ENCODE measurements at regions not wholly inside any gene's neighbourhood (a gene's known extent, or its start where the extent isn't known, plus 50 kb on each side); places are given as distances from the start of the nearest gene placed in this dataset.

- no peak for DNase-seq
- H3K4me1 ChIP-seq (ENCODE audit: control insufficient read depth in 5 of 5, insufficient read depth in 5 of 5, low read length in 5 of 5), result peaks cover 0 to 4% (median 0%) of the 10 kb centered on the region in 5 donors
- no peak for TF ChIP-seq CTCF (IDR thresholded peaks at IDR 0.05; ENCODE audit: control extremely low read depth, extremely low read depth)
- no peak for ATAC-seq (ENCODE audit: insufficient read depth, low FRiP score)
- no peaks in the 10 kb centered on the region for H3K27me3 ChIP-seq (ENCODE audit: control insufficient read depth in 3 of 3, insufficient read depth in 3 of 3, low read length in 2 of 3)
- H3K4me3 ChIP-seq, result no peak overlapping the region
- no peaks in the 10 kb centered on the region for H3K36me3 ChIP-seq (ENCODE audit: control insufficient read depth in 4 of 4, insufficient read depth in 4 of 4, low read length in 4 of 4)
- no peak overlapping the region for H3K27ac ChIP-seq (ENCODE audit: low read depth in 1 of 2, low read length in 1 of 2)
- H3K9ac ChIP-seq (ENCODE audit: insufficient read depth in 1 of 2, low read length in 2 of 2), result no peak overlapping the region
- WGBS, 2 donors, result 79 to 85% methylated on average over 4 of the region's 4 CpGs
- no peaks in the 10 kb centered on the region for H3K9me3 ChIP-seq (ENCODE audit: control insufficient read depth in 4 of 4, insufficient read depth in 3 of 4, low read length in 3 of 4)
Measured at GRCh38 chr12:77489331-77489970, 341.2 kb upstream of the NAV3 start.

- H3K4me1 ChIP-seq (ENCODE audit: control insufficient read depth in 5 of 5, insufficient read depth in 5 of 5, low read length in 5 of 5), result peaks cover 0 to 6% (median 0%) of the 10 kb centered on the region in 5 donors
- no peak overlapping the region for H3K4me3 ChIP-seq
- no peaks in the 10 kb centered on the region for H3K36me3 ChIP-seq (ENCODE audit: control insufficient read depth in 4 of 4, insufficient read depth in 4 of 4, low read length in 4 of 4)
- 68 to 72% methylated on average over 2 of the region's 2 CpGs for WGBS, 2 donors
- ATAC-seq (ENCODE audit: insufficient read depth, low FRiP score) (no peak), DNase-seq (peak in 2 of 3 donors; percentile 35 to 39)
- TF ChIP-seq CTCF (IDR thresholded peaks at IDR 0.05; ENCODE audit: control extremely low read depth, extremely low read depth), result no peak
- H3K27me3 ChIP-seq (ENCODE audit: control insufficient read depth in 3 of 3, insufficient read depth in 3 of 3, low read length in 2 of 3), result no peaks in the 10 kb centered on the region
- no peaks in the 10 kb centered on the region for H3K9me3 ChIP-seq (ENCODE audit: control insufficient read depth in 4 of 4, insufficient read depth in 3 of 4, low read length in 3 of 4)
- no peak overlapping the region for H3K27ac ChIP-seq (ENCODE audit: low read depth in 1 of 2, low read length in 1 of 2)
- no peak overlapping the region for H3K9ac ChIP-seq (ENCODE audit: insufficient read depth in 1 of 2, low read length in 2 of 2)
Measured at GRCh38 chr12:77488041-77488620, 342.6 kb upstream of the NAV3 start.

- no peaks in the 10 kb centered on the region for H3K27me3 ChIP-seq (ENCODE audit: control insufficient read depth in 3 of 3, insufficient read depth in 3 of 3, low read length in 2 of 3)
- no peak overlapping the region for H3K4me3 ChIP-seq
- no peak for TF ChIP-seq CTCF (IDR thresholded peaks at IDR 0.05; ENCODE audit: control extremely low read depth, extremely low read depth)
- peaks cover 0 to 6% (median 0%) of the 10 kb centered on the region in 5 donors for H3K4me1 ChIP-seq (ENCODE audit: control insufficient read depth in 5 of 5, insufficient read depth in 5 of 5, low read length in 5 of 5)
- 83 to 94% methylated on average over 1 of the region's 1 CpG for WGBS, 2 donors
- DNase-seq, result no peak
- no peak overlapping the region for H3K9ac ChIP-seq (ENCODE audit: insufficient read depth in 1 of 2, low read length in 2 of 2)
- no peaks in the 10 kb centered on the region for H3K36me3 ChIP-seq (ENCODE audit: control insufficient read depth in 4 of 4, insufficient read depth in 4 of 4, low read length in 4 of 4)
- no peak overlapping the region for H3K27ac ChIP-seq (ENCODE audit: low read depth in 1 of 2, low read length in 1 of 2)
- no peaks in the 10 kb centered on the region for H3K9me3 ChIP-seq (ENCODE audit: control insufficient read depth in 4 of 4, insufficient read depth in 3 of 4, low read length in 3 of 4)
- no peak for ATAC-seq (ENCODE audit: insufficient read depth, low FRiP score)
Measured at GRCh38 chr12:77486872-77487271, 343.8 kb upstream of the NAV3 start.

Measured in lung (tissue), 11 donors.